ENCODE measurements at regions not wholly inside any gene's neighbourhood (a gene's known extent, or its start where the extent isn't known, plus 50 kb on each side); places are given as distances from the start of the nearest gene placed in this dataset.

DNA sequence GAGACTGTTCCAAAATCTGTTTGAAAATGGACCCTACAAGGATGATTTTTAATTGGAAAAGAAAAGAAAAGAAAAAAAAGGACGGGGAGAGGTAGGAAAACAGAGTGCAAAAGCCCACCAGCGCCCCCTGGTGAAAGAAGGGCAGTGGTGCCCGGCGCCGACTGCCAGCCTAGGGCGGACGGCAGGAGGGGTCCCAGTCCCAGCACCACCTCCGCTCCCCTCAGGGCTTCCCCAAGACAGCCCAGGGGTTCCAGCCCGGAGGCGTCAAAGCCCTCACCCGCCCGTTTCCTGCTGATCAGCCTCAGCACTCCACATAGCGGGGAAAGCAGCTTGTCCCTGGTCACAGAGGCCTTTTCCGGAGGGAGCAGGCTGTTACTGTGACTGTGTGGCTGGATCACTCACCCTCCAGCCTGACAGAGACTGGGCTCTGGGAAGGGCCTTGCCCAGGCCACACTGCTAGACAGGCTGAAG lies 213.9 kb downstream of the TFCP2L1 start:
- peak overlapping the region; percentile 62; the same call in 1 of the 2 replicates for H2AFZ ChIP-seq (ENCODE audit: low read length)
- no peaks in the 10 kb centered on the region for H3F3A ChIP-seq (ENCODE audit: low read depth)
- no peaks in the 10 kb centered on the region for H3K27me3 ChIP-seq (ENCODE audit: insufficient read depth, low read length, poor library complexity, severe bottlenecking)
- no peaks in the 10 kb centered on the region for H3K4me1 ChIP-seq (ENCODE audit: insufficient read depth, low read length, poor library complexity, severe bottlenecking)
- H3K79me2 ChIP-seq (ENCODE audit: insufficient read depth, low read length) = no peaks in the 10 kb centered on the region
- TF ChIP-seq, protein P1, sequence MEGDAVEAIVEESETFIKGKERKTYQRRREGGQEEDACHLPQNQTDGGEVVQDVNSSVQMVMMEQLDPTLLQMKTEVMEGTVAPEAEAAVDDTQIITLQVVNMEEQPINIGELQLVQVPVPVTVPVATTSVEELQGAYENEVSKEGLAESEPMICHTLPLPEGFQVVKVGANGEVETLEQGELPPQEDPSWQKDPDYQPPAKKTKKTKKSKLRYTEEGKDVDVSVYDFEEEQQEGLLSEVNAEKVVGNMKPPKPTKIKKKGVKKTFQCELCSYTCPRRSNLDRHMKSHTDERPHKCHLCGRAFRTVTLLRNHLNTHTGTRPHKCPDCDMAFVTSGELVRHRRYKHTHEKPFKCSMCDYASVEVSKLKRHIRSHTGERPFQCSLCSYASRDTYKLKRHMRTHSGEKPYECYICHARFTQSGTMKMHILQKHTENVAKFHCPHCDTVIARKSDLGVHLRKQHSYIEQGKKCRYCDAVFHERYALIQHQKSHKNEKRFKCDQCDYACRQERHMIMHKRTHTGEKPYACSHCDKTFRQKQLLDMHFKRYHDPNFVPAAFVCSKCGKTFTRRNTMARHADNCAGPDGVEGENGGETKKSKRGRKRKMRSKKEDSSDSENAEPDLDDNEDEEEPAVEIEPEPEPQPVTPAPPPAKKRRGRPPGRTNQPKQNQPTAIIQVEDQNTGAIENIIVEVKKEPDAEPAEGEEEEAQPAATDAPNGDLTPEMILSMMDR (conservative IDR thresholded peaks at IDR 0.05; ENCODE audit: low read length) = peak; percentile 88
- TF ChIP-seq EZH2phosphoT487 (IDR thresholded peaks at IDR 0.05; ENCODE audit: borderline replicate concordance) = no peak
- no peak overlapping the region for H3K9ac ChIP-seq (ENCODE audit: low read depth, low read length, poor library complexity, severe bottlenecking)
- no peaks in the 10 kb centered on the region for H3K9me2 ChIP-seq (replicated peaks; ENCODE audit: low read depth, low read length)
- H4K20me1 ChIP-seq (ENCODE audit: insufficient read depth, low read length, poor library complexity, severe bottlenecking) = no peaks in the 10 kb centered on the region
- H3K36me3 ChIP-seq (ENCODE audit: insufficient read depth, low read length) = no peaks in the 10 kb centered on the region
- H3K4me2 ChIP-seq (ENCODE audit: low read depth, low read length, poor library complexity, severe bottlenecking) = peak overlapping the region; percentile 4
- H3K4me3 ChIP-seq (ENCODE audit: low read length, poor library complexity, severe bottlenecking) = no peak overlapping the region
- no peaks in the 10 kb centered on the region for H3K9me3 ChIP-seq (ENCODE audit: insufficient read depth, low read depth, low read length)

DNA sequence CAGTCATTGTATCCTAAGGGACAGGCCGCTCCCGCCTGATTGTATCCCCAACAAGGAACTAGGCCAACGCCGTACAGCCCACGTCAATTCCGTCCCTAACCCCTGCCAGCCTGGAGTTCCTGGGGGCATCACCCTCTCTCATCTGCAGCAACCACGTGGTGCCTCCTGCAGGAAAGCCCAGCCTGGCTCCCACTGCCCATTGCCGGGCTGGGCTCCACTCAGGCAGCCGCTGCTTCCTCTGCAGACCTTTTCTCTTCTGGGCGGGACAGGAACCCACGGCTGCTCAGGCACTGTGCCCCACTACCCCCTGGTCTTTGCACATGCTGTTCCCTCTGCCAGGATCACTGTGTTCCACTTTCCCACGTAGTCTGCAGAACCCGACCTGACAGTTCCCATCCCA lies 212.2 kb downstream of the TFCP2L1 start:
- Histone ChIP-seq H3K9me3 (ENCODE audit: insufficient read depth, low read depth, low read length) (no peaks in the 10 kb centered on the region), H3K9ac (ENCODE audit: low read depth, low read length, poor library complexity, severe bottlenecking) (no peak overlapping the region), H3K4me2 (ENCODE audit: low read depth, low read length, poor library complexity, severe bottlenecking) (no peak overlapping the region), H3K79me2 (ENCODE audit: insufficient read depth, low read length) (no peaks in the 10 kb centered on the region), H3F3A (ENCODE audit: low read depth) (no peaks in the 10 kb centered on the region), H3K36me3 (ENCODE audit: insufficient read depth, low read length) (no peaks in the 10 kb centered on the region), H4K20me1 (ENCODE audit: insufficient read depth, low read length, poor library complexity, severe bottlenecking) (no peaks in the 10 kb centered on the region), H2AFZ (ENCODE audit: low read length) (no peak overlapping the region), H3K4me1 (ENCODE audit: insufficient read depth, low read length, poor library complexity, severe bottlenecking) (no peaks in the 10 kb centered on the region), H3K27me3 (ENCODE audit: insufficient read depth, low read length, poor library complexity, severe bottlenecking) (no peaks in the 10 kb centered on the region), H3K4me3 (ENCODE audit: low read length, poor library complexity, severe bottlenecking) (no peak overlapping the region), H3K9me2 (replicated peaks; ENCODE audit: low read depth, low read length) (no peaks in the 10 kb centered on the region)
- no peak for TF ChIP-seq EZH2phosphoT487 (IDR thresholded peaks at IDR 0.05; ENCODE audit: borderline replicate concordance)
- TF ChIP-seq, protein P1 (conservative IDR thresholded peaks at IDR 0.05; ENCODE audit: low read length) = no peak

DNA sequence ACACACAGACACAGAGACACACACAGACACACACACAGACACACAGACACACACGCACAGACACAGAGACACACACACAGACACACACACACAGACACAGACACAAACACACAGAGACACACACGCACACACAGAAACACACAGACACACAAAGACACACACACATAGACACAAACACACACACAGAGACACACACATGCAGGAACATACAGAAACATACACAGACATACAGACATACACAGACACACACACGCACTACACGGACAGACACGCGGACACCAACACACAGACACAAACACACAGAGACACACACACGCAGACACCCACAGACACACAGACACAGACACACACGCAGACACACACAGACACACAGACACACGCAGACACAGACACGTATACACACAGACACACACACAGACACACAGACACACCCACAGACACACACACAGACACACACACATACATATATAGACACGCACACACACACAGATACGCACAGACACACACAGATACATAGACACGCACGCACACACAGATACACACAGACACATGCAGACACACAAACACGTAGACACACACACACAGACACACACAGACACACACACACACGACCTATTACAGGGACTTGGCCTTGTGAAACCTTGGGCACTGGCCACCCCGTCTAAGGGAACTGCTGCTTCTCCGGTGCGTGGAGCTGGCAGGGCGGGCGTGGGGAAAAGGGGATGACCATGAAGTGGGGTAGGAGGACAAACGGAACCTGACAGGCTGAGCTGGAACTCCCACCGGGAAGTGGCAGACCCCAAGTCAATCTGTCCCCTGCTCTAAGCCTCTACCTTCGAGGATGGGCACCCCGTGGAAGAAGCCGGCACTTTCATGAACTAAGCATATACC lies 211.4 kb downstream of the TFCP2L1 start:
- Histone ChIP-seq H3K4me2 (ENCODE audit: low read depth, low read length, poor library complexity, severe bottlenecking) (no peak overlapping the region), H2AFZ (ENCODE audit: low read length) (no peak overlapping the region), H3K9me3 (ENCODE audit: insufficient read depth, low read depth, low read length) (no peaks in the 10 kb centered on the region), H3K4me3 (ENCODE audit: low read length, poor library complexity, severe bottlenecking) (no peak overlapping the region), H3K9me2 (replicated peaks; ENCODE audit: low read depth, low read length) (no peaks in the 10 kb centered on the region), H3K4me1 (ENCODE audit: insufficient read depth, low read length, poor library complexity, severe bottlenecking) (no peaks in the 10 kb centered on the region), H4K20me1 (ENCODE audit: insufficient read depth, low read length, poor library complexity, severe bottlenecking) (no peaks in the 10 kb centered on the region), H3F3A (ENCODE audit: low read depth) (no peaks in the 10 kb centered on the region), H3K9ac (ENCODE audit: low read depth, low read length, poor library complexity, severe bottlenecking) (no peak overlapping the region), H3K36me3 (ENCODE audit: insufficient read depth, low read length) (no peaks in the 10 kb centered on the region), H3K27me3 (ENCODE audit: insufficient read depth, low read length, poor library complexity, severe bottlenecking) (no peaks in the 10 kb centered on the region), H3K79me2 (ENCODE audit: insufficient read depth, low read length) (no peaks in the 10 kb centered on the region)
- no peak for TF ChIP-seq EZH2phosphoT487 (IDR thresholded peaks at IDR 0.05; ENCODE audit: borderline replicate concordance)
- TF ChIP-seq, protein P1 (conservative IDR thresholded peaks at IDR 0.05; ENCODE audit: low read length) = no peak
